H54 (cell line): ENCODE measurements at regions not wholly inside any gene's neighbourhood (a gene's known extent, or its start where the extent isn't known, plus 50 kb on each side); places are given as distances from the start of the nearest gene placed in this dataset.
"Not testable (repeated sequence)": the region's sequence is repeated elsewhere in the genome, so short reads cannot be mapped to it uniquely, and the experiment has no call there.

Experiments used
- DNase-seq: peaks from one replicate; pipeline ENCODE4 v3.0.0; 2011; ENCODE audit warnings: low spot score, mixed read lengths; ENCODE audit not compliant: insufficient read length
- FAIRE-seq: peaks from 3 replicates; lab custom pipeline; 2011; peaks lifted over from hg19 to GRCh38; lab: Jason Lieb, UNC
- POLR2A ChIP-seq: IDR thresholded peaks from 2 replicates; pipeline ENCODE4 v1.6.1; 2011; ENCODE audit warnings: low read depth, mild to moderate bottlenecking, low read length

DNA sequence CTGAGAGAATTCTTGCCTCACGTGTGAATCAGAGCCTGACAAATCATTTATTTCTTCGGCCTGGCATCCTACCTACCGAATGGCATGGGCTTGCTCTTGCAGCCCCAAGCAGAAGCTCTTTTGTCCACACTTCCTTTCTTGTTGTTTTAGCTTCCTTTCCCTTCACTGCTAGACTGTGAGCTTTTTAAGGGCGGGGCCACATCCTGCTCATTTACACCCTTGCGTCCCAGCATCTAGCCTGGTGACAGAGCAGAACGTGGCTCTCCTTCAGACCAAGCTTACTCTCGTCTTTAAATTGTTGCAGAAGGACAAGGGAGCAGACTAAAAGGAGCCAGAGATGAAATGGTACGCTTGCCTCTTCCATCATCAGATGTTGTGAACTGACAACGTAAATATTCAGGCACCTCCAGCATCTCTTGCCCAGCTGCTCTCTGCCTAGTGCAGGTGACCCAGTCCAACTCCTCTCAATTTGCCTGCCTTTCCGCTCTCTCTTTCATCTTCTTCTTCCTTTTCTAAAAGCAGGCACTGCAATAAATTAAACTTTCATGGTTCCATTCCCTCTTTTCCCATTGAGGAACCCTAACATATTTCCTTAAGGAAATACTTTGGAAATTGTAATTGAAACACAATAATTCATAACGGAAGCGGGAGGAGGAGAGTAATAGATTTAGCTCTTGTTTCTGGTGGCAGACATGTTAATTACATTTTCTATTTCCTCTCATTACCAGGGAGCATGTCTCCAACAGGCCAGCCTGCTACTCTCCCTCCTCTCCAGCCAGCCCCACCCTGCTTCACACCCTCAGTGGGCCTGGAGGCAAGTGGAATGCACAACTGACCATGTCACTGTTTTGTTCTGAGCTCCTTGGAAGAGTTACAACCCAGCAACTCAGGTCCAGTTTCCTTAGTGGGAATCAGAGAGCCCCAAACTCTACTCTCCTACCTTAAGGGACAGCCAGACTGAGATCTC, 228.1 kb upstream of the TRIB2 start:
- TF ChIP-seq POLR2A, result no peak
- FAIRE-seq (no peak), DNase-seq (no peak)

- DNase-seq, result no peak
- no peak for TF ChIP-seq POLR2A
- no peak for FAIRE-seq
Measured at GRCh38 chr2:12490641-12491040, 226.1 kb upstream of the TRIB2 start.

GRCh38 chr2:12492360-12492759, 224.4 kb upstream of the TRIB2 start:
- FAIRE-seq, DNase-seq: not testable (repeated sequence)

- 0 out of 2 replicates have a peak, but pooled peaks have one; percentile 18 for TF ChIP-seq POLR2A
- FAIRE-seq, result peak; percentile 99
- peak; percentile 66 for DNase-seq
Measured at GRCh38 chr2:12493031-12493513, 223.7 kb upstream of the TRIB2 start.

DNA sequence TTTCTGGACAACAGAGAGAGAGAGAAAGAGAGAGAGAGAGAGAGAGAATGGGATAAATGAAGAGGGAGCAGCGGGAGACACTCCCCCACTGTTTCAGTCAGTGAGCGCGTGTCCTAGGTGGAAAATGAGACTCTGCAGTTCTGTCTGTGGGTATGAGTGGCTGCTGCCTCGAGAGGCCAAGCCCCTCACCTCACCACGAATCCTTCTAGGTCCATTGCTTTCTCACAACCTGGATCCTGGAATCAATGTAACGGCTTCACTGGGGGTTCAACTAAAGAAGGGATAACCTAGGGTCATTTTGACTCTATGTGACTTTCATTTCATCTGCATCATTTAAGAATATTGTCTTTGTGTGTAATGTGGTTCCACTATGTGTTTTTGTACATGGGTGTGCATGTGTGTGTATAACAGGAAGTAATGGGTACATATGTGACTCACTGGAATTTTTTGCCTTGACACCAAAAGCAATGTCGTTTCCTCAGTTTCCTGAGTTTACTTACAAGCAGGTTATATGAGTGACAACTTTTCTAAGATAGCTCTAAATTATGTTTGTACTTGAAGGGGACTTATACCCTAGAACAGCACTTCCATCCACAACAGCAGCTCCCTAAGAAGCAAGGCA, 221.4 kb upstream of the TRIB2 start:
- TF ChIP-seq POLR2A, result no peak
- no peak for FAIRE-seq

GRCh38 chr2:12498286-12498685, 218.4 kb upstream of the TRIB2 start:
- DNase-seq, result no peak
- no peak for FAIRE-seq
- no peak for TF ChIP-seq POLR2A

More for the DNA sequence above, 221.4 kb upstream of the TRIB2 start:
- no peak for DNase-seq

DNA sequence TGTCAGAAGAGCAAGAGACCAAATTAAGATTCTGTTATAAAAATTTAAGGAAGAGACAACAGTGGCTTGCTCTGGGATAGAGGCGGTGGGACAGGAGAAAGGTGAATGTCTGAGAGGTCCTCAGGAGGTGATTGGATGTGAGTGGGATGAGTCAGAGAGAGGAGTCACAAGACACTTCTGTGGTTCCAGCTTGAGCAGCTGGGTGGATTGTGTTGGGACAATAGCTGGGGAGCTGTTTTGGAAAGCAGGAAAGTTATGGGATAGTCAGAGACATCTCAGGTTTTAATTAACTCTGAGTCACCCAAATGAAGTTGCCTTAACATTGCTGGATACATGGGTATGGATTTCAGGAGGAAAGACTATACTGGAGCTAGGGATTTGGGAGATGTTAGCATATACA, 218.0 kb upstream of the TRIB2 start:
- FAIRE-seq (peak; percentile 78), DNase-seq (no peak)
- TF ChIP-seq POLR2A, result no peak

- DNase-seq (no peak), FAIRE-seq (no peak)
- TF ChIP-seq POLR2A, result no peak
Measured at GRCh38 chr2:12500899-12501298, 215.8 kb upstream of the TRIB2 start.

DNA sequence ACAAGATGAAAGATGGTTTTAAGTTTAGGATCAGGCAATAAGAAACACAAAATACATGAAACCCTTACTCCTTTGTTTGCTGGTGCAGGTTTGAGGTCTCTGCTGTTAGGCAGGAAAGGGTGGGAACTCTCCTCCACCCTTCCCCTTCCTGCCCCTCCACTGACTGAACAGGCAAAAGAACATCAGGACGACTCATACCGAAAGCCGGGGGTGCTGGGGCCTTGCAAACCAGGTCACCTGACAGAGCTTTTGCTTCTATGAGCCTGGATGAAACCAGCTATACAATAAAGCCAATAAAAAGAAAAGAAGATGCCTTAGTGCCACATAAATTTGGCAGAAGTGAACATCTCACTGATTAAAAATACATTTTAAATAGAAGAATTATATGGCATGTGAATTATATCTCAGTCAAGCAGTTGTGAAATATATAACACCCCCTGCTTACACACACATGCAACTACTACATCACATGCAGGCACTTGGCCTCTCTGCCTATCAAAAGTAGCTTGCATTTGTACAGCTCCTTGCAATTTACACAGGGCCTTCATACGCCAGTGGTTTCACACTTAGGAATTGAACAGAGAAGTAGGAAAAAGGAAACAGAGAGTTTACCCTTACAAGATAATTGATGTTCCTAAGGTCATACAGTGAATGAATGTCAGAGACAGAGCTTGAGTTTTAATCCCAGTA, 215.1 kb upstream of the TRIB2 start:
- no peak for DNase-seq
- no peak for FAIRE-seq

GRCh38 chr2:12502759-12503158, 214.0 kb upstream of the TRIB2 start:
- FAIRE-seq, result no peak
- no peak for DNase-seq
- TF ChIP-seq POLR2A, result no peak

More for the DNA sequence above, 215.1 kb upstream of the TRIB2 start:
- no peak for TF ChIP-seq POLR2A

GRCh38 chr2:12504443-12504842, 212.3 kb upstream of the TRIB2 start:
- no peak for TF ChIP-seq POLR2A
- FAIRE-seq, result peak; percentile 58

GRCh38 chr2:12506846-12507245, 209.9 kb upstream of the TRIB2 start:
- no peak for FAIRE-seq
- TF ChIP-seq POLR2A, result no peak

More at GRCh38 chr2:12504443-12504842, 212.3 kb upstream of the TRIB2 start:
- no peak for DNase-seq

DNA sequence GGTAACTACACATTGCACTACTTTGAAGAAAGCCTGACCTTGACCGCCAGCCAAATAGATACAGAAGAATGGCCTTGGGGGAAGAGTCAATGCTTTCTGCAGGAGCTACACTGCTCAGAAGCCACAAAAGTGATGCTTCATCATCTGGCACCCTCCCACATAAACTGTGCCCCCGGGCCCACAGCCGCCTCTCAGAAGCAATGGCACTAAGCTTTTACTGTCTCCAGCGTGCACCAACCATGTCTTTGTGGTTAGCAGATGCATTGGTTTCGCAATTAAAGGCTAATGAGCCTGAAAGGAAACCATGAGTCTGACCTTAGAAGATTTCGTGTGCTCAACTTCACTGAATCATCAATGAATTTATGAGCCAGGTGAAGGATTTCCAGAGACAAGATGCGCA, 209.4 kb upstream of the TRIB2 start:
- no peak for DNase-seq
- TF ChIP-seq POLR2A, result no peak
- FAIRE-seq, result peak; percentile 71

More at GRCh38 chr2:12506846-12507245, 209.9 kb upstream of the TRIB2 start:
- no peak for DNase-seq

GRCh38 chr2:12510070-12510469, 206.7 kb upstream of the TRIB2 start:
- TF ChIP-seq POLR2A, result no peak
- no peak for FAIRE-seq
- DNase-seq, result no peak

GRCh38 chr2:12513339-12513738, 203.4 kb upstream of the TRIB2 start:
- TF ChIP-seq POLR2A, result no peak
- FAIRE-seq (no peak), DNase-seq (no peak)
